Upper lobe of right lung (tissue), 1 donor: ENCODE measurements at regions not wholly inside any gene's neighbourhood (a gene's known extent, or its start where the extent isn't known, plus 50 kb on each side); places are given as distances from the start of the nearest gene placed in this dataset.

ENCODE experiments used
- ATAC-seq: fragments of 200-7000 bp; cut with Tn5 transposase; one replicate; pipeline ENCODE4 v1.9.1; 2020; ENCODE audit warnings: mild to moderate bottlenecking, moderate library complexity
- DNase-seq: peaks from one replicate; pipeline ENCODE4 v3.0.0-alpha.2; 2020
- H3K27ac ChIP-seq: fragments of 200-600 bp; one replicate; pipeline ENCODE4 v1.8.0; 2022
- H3K27me3 ChIP-seq: fragments of 200-600 bp; one replicate; pipeline ENCODE4 v1.8.0; 2022; ENCODE audit warnings: mild to moderate bottlenecking
- H3K36me3 ChIP-seq: fragments of 200-600 bp; one replicate; pipeline ENCODE4 v1.8.0; 2022
- H3K4me1 ChIP-seq: fragments of 200-600 bp; one replicate; pipeline ENCODE4 v1.8.0; 2022
- H3K4me3 ChIP-seq: fragments of 200-600 bp; one replicate; pipeline ENCODE4 v1.8.0; 2022; ENCODE audit warnings: mild to moderate bottlenecking
- H3K9me3 ChIP-seq: fragments of 200-600 bp; one replicate; pipeline ENCODE4 v1.8.0; 2022
- intact Hi-C: fragments of 100-400 bp; cut with DNase I; formaldehyde crosslinking; loops from one replicate; pipeline ENCODE4 v1.11.0; 2022
- TF ChIP-seq, protein P1 (sequence below): fragments of 200-600 bp; IDR thresholded peaks from one replicate; pipeline ENCODE4 v1.8.0; 2022; ENCODE audit warnings: antibody characterized with exemption
- donor health status: DM: no; HTN: yes; CAD: no; lungs with severe emphysema.

- H3K36me3 ChIP-seq: no peaks in the 10 kb centered on the region
- no peak overlapping the region for H3K27ac ChIP-seq
- intact Hi-C loops: no loop called here
- H3K4me1 ChIP-seq: peaks cover 13% of the 10 kb centered on the region
- ATAC-seq (no peak), DNase-seq (no peak)
- TF ChIP-seq, protein P1, sequence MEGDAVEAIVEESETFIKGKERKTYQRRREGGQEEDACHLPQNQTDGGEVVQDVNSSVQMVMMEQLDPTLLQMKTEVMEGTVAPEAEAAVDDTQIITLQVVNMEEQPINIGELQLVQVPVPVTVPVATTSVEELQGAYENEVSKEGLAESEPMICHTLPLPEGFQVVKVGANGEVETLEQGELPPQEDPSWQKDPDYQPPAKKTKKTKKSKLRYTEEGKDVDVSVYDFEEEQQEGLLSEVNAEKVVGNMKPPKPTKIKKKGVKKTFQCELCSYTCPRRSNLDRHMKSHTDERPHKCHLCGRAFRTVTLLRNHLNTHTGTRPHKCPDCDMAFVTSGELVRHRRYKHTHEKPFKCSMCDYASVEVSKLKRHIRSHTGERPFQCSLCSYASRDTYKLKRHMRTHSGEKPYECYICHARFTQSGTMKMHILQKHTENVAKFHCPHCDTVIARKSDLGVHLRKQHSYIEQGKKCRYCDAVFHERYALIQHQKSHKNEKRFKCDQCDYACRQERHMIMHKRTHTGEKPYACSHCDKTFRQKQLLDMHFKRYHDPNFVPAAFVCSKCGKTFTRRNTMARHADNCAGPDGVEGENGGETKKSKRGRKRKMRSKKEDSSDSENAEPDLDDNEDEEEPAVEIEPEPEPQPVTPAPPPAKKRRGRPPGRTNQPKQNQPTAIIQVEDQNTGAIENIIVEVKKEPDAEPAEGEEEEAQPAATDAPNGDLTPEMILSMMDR: no peak
- H3K4me3 ChIP-seq: no peak overlapping the region
- no peaks in the 10 kb centered on the region for H3K9me3 ChIP-seq
- H3K27me3 ChIP-seq: no peaks in the 10 kb centered on the region
These were observed 63.4 kb upstream of the TARBP1 start for GRCh38 chr1:234542211-234542850.

GRCh38 chr1:234541286-234541975, 62.5 kb upstream of the TARBP1 start:
- Histone ChIP-seq H3K4me3 (no peak overlapping the region), H3K4me1 (peaks cover 22% of the 10 kb centered on the region), H3K36me3 (no peaks in the 10 kb centered on the region), H3K27ac (no peak overlapping the region), H3K27me3 (no peaks in the 10 kb centered on the region), H3K9me3 (no peaks in the 10 kb centered on the region)
- DNase-seq (no peak), ATAC-seq (no peak)
- TF ChIP-seq, protein P1: no peak
- intact Hi-C loops: no loop called here

- no peak overlapping the region for H3K4me3 ChIP-seq
- no peaks in the 10 kb centered on the region for H3K36me3 ChIP-seq
- H3K27ac ChIP-seq: no peak overlapping the region
- intact Hi-C loops: no loop called here
- H3K9me3 ChIP-seq: no peaks in the 10 kb centered on the region
- H3K4me1 ChIP-seq: peaks cover 32% of the 10 kb centered on the region
- H3K27me3 ChIP-seq: no peaks in the 10 kb centered on the region
- ATAC-seq (no peak), DNase-seq (no peak)
- TF ChIP-seq, protein P1: no peak
These were observed 61.4 kb upstream of the TARBP1 start for GRCh38 chr1:234540404-234540762.

DNA sequence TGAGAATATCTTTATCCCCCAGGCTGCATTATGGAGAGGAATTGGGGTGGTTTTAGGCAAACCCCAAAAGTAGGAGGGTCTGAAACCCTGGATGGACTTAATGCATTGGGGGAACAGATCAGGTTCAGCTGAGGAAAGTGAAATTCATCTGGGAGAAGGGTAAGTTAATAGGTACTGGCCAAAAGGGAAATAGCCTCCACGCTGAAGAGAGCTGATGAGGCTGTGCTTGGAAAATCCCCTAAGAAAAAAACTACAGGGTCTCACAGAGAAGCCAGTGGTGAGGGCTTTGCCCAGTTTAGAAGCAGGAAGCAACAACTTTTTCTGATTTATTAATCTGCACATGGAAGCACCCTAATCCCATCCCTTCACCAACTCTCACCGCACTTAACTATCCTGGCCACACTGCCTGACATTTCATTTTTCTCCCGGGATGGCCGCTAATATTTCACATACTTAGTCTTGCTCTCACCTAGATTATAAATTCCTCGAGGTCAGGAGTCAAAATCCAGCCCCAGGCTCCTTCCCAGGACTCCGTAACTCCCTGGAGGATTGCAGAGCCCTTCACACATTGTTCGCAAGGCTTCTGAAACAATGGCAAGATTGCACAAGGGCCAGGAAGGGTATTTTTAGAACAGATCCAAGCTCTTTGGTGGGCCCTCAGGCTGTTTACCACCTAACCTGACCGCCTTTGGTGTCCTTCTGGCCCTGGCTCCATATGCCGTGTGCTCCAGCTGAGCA, 60.9 kb upstream of the TARBP1 start:
- Histone ChIP-seq H3K27me3 (no peaks in the 10 kb centered on the region), H3K27ac (no peak overlapping the region), H3K36me3 (no peaks in the 10 kb centered on the region), H3K4me1 (peaks cover 38% of the 10 kb centered on the region), H3K9me3 (no peaks in the 10 kb centered on the region), H3K4me3 (no peak overlapping the region)
- TF ChIP-seq, protein P1: no peak
- ATAC-seq (no peak), DNase-seq (no peak)
- intact Hi-C loops: no loop called here

GRCh38 chr1:234538930-234539649, 60.1 kb upstream of the TARBP1 start:
- Histone ChIP-seq H3K36me3 (no peaks in the 10 kb centered on the region), H3K27me3 (no peaks in the 10 kb centered on the region), H3K4me1 (peaks cover 39% of the 10 kb centered on the region), H3K27ac (no peak overlapping the region), H3K4me3 (no peak overlapping the region), H3K9me3 (no peaks in the 10 kb centered on the region)
- TF ChIP-seq, protein P1: no peak
- no peak for ATAC-seq
- intact Hi-C loops: no loop called here
- DNase-seq: no peak
